ELF-1 (cell line): ENCODE measurements at regions not wholly inside any gene's neighbourhood (a gene's known extent, or its start where the extent isn't known, plus 50 kb on each side); places are given as distances from the start of the nearest gene placed in this dataset.

Source experiments
- DNase-seq: peaks from one replicate; pipeline ENCODE4 v3.0.0-alpha.2; 2016; ENCODE audit warnings: low read depth, low spot score

GRCh38 chr5:173763410-173763809 is 124.7 kb upstream of the CPEB4 start:
- DNase-seq = no peak

DNA sequence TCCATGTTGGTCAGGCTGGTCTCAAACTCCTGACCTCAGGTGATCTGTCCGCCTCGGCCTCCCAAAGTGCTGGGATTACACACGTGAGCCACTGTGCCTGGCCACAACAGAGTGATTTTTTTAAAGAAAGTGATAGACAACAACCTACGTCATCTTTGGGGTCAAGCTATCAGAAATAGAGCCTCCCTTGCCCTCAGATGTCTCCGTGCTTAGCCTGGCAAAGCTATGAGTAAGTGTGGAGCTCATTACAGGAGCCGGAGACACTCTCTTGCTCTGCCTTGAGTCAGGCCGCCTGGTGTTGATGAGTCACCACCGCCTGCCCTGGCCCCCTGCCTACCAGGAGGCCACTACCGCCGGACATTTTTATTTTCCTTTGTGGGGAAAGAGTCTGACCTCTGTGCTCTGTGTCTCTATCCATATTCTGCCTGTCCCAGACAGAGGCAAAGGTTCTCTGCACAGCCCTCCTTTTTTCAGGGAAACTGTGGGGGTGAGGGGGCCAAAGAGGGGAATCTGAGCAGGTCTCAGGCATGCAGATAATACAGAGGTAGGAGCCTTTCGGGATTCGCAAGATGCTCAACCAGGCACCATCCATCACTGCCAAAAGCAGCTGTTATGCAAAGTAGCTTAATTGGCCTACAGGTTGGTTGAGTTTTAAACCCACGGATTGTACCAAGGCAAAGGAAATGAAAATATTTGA is 123.7 kb upstream of the CPEB4 start:
- DNase-seq = peak; percentile 90

DNA sequence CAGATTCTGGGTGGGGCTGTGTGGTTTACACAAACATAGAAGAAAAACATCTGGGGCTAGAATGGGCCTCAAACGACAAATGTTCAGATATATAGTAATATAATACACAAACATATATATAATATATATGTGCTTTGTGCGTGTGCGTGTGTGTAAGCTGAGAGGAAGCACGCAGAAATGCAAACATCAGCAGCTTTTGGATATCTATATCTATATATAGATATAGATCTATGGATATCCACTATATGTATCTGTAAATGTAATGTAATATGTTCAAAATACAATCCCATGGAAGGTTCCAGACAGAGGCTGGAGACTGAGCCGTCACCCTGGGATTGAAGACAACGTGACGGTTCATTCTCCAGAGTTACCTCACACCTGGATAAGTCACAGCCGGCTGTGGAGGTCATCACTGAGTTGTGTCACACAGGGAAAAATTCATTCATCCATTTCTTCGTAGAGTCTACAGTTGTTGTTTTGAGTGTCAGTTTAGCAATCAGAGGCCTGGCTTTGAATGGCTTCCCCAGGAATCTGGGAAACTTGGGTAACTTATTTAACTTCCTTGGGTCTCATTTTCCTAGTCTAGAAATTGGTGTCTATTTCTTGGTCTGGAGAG is 123.0 kb upstream of the CPEB4 start:
- DNase-seq = no peak

DNA sequence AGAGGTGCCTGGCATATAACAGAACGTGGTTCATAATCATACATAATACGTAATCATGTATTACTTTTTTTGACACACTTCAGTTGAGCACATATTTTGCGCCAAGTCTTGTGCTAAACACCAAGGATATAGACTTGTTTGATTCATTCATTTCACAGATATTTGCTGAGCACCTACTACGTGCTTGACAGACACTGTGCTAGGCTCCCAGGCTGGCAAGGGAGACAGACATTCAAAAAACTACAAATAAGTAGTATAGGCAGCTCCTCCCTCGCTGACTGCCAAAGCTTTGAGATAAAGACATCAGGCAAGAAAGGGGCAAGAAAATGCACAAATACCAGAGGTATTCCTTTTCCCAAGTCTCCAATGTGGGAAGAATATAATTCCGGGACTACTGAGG is 122.5 kb upstream of the CPEB4 start:
- no peak for DNase-seq

DNA sequence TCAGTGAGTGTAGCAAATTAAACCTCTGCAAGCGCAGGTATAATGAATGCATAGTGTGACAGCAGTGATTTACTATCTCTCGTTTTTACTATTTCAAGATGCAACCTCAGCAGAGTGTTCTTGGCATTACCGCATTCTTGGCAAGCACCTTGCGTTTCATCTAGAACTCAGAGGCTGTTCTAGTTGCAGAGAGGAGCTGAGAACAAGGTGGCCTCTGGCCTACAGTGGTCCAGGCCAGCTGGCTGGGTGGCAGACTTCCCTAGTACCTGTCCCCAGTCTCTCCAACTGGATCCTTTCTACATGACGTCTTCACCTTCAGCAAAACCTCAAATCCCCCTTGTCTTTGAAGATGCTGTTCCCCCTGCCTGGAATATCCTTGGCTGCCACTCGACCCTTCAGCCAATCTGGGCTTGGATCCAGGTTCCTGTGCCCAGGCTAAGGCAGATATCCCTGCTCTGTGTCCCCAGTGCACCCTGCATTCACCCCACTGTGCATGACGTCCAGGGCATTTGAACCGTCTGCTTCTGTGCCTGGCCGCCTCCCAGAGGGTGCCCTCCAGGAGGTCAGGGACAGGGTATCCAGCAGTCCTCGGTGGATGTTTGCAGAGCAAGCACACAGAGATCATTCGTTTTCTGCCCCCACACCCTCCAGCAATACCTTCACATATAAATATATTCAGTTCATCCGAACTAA is 120.4 kb upstream of the CPEB4 start:
- DNase-seq = no peak

DNA sequence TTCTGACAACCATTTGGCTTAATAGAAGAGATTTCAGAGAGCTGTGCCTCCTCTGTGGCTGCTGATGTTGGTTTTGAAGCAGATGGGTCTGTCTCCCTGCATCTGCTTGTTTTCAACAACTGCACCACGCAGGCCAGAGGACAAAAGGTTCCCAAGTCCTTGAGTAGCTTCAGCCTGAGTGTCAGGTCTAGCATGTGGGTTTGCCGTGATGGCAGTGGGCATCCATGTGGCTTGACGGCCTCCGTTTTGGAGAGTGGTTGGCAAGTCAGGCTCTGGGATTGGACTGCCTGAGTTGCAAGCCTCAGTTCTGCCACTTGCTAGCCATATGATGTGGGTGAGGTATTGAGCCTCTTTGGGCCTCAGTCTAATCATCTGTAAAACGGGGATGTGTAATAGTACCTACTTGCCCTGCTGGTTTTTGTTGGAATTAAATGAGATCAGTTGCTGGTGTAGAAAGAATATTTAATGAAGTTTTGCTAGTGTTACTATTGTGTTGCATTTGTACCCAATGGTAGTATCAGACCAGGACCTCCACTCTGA is 119.8 kb upstream of the CPEB4 start:
- DNase-seq = no peak

DNA sequence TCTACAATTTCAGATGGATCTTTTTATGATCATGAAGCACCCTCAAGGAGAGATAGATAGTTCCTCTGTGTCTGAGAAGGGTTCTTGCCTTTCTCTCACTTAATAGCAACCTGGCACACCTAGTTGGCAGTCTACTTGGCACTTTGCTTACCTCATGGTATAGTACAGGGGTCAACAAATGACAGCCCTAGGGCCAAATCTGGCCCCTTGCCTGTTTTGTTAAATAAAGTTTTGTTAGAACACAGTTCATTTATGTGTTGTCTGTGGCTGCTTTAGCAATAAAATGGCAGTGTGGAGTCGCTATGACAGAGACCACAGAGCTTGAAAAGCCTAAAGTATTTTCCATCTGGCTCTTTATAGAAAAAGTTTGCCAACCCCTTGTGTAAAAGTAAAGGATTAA is 119.3 kb upstream of the CPEB4 start:
- no peak for DNase-seq

DNA sequence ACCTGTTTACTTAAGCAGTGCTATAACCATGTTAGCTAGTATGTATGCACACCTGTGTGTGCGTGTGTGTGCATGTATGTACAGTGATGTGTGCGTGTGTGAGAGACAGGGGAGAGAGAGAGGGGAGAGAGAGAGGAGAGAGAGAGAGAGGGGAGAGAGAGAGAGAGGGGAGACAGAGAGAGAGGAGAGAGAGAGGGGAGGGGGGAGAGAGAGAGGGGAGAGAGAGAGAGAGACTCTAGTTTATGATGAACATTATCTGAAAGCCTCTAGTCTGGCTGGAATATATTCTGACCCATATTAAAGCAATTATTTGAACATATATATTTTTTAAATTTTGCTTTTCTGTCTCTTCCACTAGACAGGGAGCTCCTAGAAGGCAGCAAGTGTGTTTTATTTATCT is 117.5 kb upstream of the CPEB4 start:
- no peak for DNase-seq

DNA sequence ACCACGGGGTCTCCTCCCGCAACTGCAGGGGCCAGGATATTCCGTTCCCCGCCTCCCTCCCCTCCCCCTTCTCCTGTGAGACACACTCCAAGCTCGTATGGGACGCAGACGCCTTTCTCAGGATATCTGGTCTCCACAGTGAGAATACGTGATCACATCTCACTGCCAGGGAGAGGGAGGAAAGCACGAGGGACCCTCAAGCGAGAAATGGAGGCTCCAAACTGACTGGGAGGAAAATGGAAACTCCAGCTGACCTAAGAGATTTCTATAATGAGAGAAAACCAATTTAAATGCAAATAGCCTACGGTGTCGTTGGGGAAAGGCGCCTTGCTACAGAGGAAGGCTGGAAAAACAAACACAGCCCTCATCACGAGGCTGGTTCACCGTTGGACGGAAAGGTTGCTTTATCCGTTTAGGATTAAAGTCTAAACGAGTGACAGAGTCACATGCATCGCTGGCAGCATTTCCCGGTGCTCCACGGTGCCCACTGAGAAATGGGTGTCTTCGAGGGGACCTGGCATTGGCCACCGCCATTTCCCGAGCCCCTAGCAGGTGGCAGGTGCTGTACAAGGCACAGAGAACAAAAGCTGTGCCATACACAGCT is 116.9 kb upstream of the CPEB4 start:
- DNase-seq = peak; percentile 69

DNA sequence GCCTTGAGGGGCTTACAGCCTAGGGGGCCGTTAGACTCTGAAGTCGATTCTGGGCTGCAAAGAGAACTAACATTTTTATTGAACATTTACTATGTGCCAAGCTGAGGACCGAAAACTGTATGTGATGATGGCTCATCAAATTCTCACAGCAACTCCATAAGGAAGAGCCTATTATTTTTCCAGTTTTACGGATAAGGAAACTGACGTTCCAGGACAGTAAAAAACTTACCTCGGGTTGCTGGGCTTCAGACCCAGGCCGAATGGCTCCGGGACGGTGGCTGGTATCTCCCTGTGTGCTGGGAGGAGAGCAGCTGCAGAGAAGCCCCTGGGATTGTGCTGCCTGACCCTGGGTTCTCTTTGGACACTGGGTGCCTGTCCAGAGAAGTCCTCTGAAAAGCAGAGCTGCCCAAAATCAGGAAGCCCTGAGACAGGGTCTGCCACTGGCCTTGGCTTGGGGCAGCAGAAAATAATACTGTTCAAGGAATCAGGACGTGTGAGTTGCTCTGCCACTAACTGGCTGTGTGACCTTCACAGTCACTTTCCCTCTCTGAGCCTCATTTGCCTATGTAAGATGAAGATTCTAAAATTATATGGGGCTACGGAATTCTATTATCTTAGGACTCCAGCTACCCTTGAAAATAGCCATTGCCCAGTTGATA is 116.3 kb upstream of the CPEB4 start:
- no peak for DNase-seq

DNA sequence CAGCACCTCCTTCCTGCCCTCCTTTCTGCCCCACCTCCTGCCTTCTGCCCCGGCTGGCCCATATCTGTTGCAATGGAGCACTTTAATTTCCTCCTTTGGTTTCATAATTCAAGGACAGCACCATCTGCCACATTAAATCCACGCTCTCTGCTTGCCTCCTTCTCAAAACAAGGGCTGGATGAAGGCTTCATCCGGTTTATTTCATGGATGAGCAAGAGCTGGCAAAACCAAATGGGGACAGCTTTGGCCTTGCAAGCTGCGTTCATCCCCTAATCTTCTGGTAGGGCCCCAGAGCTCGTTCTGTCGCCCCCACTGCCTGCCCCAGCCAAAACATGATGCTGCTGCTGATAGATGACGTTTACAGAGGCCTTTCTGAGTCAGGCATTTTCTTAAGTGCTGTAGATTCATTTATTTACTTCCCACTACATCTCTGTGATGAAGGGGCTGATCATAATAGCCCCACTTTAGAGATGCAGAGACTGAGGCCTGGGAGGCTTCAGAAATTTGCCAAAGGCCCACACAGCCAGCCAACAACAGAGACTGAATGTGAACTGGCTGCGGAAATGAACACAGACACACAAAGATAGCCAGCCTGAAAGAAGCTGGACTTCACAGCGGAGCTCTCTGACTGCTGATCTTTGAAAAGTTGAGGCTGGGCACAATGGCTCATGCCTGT is 115.6 kb upstream of the CPEB4 start:
- no peak for DNase-seq

DNA sequence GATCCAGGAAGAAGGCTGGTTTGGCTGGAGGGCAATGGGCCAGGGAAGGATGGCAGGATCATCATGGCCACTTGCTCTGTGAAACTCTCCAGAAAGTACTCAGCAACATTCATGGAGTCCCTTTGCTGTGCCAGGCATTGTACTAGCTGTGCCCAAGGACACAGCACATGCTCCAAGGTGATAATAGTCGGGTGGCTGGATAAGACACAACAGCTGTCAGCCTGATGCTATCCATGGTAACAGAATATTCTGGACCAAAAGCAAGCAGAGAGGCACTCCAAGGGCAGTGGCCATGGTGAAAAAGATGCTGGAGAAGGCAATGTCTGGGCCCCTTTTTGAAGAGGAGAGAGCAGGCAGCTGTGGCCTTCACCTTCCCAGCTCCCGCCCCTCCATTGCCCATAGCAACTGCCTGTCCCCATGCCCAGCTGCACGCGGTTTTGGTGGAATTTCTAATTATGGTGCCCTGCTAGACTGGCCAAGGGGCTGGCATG is 113.8 kb upstream of the CPEB4 start:
- DNase-seq = no peak

GRCh38 chr5:173775261-173776197 is 112.6 kb upstream of the CPEB4 start:
- no peak for DNase-seq

- no peak for DNase-seq
These were observed 111.0 kb upstream of the CPEB4 start for GRCh38 chr5:173777149-173777548.

- DNase-seq = no peak
These were observed 110.5 kb upstream of the CPEB4 start for GRCh38 chr5:173777674-173778073.

- peak; percentile 24 for DNase-seq
These were observed 109.9 kb upstream of the CPEB4 start for GRCh38 chr5:173778152-173778782.

GRCh38 chr5:173778784-173779304 is 109.3 kb upstream of the CPEB4 start:
- DNase-seq = no peak

DNA sequence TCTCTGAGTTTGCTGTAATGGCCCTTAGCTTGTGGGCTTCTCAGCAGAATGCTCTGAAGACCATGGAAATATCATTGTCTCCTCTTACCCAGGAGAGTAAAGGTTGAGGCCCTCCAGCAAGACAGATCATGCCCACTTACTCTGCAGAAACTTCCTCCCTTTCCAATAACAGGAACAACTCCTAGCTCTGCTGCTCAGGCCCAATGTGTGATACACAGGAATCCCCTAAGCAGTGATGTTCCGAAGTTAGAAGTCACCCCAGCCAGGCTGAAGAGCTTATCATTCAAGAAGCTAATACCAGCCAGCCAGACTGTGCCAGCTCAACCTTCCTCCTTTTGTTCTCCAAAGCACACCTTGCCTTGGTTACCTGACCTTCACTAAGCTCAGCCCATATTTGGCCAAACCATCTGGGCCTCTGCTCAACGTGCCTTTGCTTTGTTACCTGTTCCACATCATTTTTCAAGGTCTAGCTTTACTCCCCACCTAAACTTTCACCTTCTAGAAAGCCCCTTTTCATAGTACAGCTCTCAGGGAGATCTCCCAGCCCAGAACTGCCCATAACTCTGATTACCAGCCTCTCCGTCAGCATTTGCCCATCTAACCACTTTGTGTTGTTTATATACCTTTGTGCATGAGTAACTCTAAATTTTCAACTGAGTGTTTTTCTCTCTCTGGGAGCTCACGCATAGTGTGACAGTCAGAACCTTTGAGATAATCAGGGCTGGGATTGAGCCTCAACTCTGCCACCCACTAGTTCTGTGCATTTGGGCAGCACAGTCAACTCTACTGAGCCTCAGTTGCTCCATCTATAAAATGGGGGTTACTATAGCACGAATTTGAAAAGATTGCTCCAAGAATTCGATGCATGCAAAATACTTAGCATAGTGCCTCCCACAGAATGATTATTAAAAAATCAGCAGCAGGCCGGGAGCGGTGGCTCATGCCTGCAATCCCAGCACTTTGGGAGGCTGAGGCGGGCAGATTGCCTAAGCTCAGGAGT is 107.6 kb upstream of the CPEB4 start:
- no peak for DNase-seq
